NCI-H2029 treated with DMSO at 0.1 percent for 48 hours (cell line): ENCODE measurements at regions not wholly inside any gene's neighbourhood (a gene's known extent, or its start where the extent isn't known, plus 50 kb on each side); places are given as distances from the start of the nearest gene placed in this dataset.
"Not testable (repeated sequence)": the region's sequence is repeated elsewhere in the genome, so short reads cannot be mapped to it uniquely, and the experiment has no call there.

Experiments
- DNase-seq: peaks from one replicate; lab custom pipeline; 2025; lab: John Stamatoyannopoulos, UW

DNA sequence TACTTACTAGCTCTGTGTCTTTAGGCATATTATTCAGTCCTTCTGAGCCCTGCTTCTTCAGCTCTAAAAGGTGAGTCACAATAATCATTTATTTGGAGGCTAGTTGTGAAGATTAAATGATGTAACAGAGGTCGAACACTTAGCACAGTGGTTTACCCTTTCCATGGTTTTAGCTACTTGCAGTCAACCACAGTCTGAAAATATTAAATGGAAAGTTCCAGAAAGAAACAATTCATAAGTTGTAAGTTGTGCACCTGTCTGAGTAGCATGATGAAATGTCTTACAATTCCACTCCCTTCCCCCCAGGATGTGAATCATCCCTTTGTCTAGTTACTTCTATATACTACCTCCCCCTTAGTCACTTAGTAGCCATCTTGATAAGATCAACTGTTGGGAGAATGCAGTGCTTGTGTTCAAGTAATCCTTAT is 217.6 kb upstream of the THUMPD2 start:
- no peak for DNase-seq

DNA sequence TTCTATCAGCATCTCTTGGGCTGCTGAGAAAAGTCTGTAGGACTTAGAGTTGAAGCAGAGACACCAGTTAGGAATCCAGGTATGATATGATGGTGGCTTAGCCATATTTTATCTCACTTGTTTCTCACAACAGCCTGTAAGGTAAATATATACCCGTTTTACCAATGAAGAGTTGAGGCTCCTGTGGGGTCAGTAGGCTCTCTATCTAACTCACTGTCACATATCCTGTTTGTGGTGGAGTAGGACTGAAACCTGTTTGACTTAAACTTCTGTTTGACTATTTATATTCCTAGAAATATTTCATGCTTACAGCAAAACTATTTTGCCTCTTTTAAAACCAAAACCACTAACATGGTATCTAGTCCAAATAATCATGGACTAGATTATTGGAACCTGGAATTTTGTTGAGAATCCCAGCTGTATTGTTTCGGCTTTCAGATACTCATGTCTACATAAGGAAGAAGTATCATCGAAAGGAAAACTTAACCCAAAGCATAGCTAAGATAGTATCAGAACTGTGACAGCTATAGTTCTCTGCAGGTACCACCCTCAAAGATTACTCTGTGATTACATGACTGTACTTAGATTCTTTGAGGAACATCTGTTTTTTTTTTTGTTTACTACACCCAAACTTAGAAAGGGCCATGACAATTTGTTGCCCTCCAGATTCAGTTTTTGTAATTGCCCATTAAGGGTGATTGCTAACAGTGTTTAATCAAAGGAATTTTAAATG is 216.1 kb upstream of the THUMPD2 start:
- DNase-seq, result no peak

GRCh38 chr2:39994151-39994550 is 215.1 kb upstream of the THUMPD2 start:
- no peak for DNase-seq

DNA sequence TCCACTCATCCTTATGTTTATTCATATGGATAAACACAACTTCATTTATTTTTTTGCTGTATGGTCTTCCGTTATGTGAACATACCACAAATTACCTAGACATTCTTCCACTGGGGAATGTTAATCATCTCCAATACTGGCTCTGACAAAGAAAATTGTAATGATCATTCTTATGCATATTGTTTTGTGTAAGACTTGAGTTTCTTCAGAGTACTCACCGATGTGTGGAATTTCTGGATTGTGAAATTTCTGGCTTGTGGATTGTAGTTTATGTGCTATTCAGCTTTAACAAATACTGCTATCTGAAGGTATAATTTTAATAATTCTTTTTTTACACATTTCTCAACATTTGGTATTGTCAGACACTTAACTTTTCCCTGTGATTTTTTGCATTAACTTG is 212.2 kb upstream of the THUMPD2 start:
- DNase-seq, result no peak

- DNase-seq, result no peak
Measured at GRCh38 chr2:39990335-39990900, 211.4 kb upstream of the THUMPD2 start.

DNA sequence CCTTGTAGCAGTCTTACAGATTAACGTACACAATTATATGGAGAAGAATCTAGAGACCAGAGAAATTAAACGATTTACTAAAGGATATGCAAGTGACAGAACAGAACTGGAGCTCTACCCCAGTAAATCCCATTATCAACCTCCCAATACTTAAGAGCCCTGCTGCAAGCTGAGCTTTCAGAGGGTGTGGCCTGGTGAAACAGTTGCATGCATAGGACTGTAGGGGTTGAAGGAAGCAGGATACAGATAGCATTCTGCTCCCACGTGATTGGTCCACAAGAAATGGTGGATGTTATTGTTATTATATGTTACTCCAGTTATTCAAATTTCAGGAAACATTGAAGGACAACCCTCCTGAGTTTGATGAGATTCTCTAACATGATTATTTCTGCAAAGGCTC is 210.8 kb upstream of the THUMPD2 start:
- no peak for DNase-seq

DNA sequence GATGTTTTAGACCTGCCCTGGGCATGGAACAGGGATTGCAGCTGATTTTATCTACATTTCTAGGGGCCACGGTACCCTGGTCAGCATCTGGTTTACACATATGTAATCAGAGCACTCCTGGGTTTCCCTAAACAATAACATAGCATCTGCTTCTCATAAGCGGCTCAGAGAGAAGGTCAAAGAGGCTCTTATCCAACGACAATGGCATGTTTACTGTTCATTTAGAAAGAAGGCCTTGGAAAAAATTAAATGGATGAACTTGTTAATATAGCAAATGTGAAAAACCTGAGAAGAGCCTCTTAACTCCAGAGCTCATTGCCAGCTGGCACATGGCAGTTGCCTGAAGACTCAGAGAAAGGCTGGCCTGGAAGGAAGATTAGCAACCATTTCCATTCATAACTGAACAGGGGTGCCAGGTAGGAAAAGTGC is 202.8 kb upstream of the THUMPD2 start:
- peak; percentile 82 for DNase-seq

DNA sequence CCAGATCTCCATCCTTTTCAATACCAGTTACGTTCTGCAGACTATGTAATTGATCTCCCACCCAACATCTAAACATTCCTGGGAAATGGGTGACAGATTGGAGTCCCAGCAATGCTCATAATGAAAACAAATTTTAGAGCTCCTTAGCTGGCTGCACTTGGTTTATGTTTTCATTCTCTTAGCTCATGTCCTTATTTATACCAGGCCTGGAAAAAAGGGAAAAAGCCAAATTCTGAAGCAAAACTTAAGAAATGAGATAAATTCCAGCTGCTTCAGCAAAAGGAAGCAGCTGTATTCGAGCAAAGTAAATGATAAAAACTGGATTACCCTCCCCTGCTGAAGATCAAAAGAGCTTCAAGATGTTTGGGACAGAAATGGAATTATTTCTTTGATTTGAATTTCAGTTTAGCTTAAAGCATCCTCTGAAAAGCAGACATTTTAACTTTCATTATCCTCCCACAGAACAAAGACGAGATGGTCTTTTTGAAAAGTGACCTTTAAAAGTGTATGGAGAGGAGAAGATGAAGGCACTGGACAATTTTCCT is 196.5 kb upstream of the THUMPD2 start:
- DNase-seq, result no peak

DNA sequence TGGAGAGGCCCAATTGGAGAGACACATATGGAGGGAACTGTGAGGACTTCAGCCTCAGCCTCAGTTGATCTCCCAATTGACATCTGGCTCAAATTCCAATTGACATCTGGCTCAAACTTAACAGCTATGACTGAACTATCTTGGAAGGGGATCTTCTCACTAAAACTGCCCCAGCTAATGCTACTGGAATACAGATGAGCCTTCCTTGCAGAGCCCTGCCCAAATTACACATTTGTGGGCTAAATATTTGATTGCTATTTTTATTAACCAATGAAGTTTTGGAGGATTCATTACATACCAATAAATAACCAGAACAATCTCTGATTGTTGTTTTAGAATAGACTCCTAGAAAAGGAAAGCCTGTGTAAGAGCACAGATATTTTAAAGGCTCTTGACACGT is 189.0 kb upstream of the THUMPD2 start:
- DNase-seq, result no peak

DNA sequence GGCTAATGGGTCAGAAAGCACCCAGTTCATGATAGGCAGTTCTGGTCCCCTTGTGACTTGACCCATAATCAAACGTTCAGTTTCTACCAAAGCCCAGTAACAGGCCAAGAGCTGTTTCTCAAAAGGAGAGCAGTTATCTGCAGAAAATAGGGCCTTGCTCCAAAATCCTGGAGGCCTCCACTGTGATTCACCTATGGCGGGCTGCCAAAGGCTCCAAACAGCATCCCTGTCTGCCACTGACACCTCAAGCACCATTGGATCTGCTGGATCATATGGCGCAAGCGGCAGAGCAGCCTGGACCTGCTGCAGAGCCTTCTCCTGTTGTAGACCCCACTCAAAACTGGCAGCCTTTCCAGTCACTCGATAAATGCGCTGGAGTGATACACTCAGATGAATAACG is 181.6 kb upstream of the THUMPD2 start:
- DNase-seq, result not testable (repeated sequence)

GRCh38 chr2:39954346-39954745 is 175.3 kb upstream of the THUMPD2 start:
- DNase-seq, result no peak

- no peak for DNase-seq
Measured at GRCh38 chr2:39949131-39949530, 170.1 kb upstream of the THUMPD2 start.

- no peak for DNase-seq
Measured at GRCh38 chr2:39948016-39948719, 169.1 kb upstream of the THUMPD2 start.

GRCh38 chr2:39947294-39948015 is 168.4 kb upstream of the THUMPD2 start:
- DNase-seq, result no peak

DNA sequence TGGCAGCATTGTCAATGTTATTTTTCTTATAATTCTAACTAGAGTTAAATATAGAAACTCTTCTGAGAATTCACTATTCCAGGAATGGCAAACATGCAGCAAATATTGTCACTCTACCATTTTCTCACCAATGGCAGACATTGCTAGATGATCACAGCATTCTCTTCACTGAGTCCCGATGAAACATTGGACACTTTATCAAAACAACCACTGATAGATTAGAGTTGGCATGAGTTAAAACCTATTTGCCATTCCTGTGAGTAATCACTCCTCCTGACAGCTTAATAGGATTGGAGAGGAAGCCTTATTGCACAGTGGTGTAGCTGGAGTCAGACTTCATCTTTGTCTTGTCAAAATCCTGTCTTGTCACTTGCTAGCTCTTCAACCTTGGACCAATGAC is 163.9 kb upstream of the THUMPD2 start:
- DNase-seq, result no peak

DNA sequence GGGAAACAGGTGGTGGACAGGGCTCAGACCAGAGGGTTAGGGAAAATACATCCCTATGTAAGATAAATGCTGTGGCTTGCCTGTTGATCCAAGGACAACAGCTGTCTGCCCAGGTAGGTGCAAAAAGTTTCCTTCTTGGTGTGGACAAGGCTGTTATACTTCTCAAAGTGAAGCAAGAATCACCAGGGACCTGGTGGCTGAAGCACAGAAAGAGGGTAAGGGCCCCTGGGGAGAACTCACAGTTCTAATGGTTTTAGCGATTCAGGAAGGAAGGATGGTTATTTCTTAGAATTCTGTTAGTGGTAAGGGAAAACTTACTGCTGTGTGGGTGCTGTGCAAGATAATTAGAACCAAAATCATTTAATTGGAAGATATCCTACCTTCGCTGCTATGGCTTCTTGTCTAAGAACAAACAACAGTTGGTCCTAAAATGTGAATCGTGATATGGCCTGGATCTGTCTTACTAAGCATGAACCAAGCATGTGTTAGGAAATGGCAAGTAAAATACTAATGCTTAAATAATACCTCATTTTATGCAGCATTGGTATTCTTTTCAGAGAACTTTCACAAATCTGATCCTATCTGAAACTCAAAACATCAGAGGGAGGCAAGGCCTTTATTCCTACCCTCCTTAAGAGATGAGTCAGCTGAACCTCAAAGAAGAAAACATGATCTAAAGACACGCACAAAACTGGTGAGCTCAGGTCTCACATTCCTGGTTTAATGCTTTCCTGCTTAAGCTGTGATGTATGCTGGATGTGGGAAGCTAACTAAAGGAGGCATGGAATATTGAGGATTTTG is 159.2 kb upstream of the THUMPD2 start:
- no peak for DNase-seq

GRCh38 chr2:39937621-39938020 is 158.6 kb upstream of the THUMPD2 start:
- no peak for DNase-seq

DNA sequence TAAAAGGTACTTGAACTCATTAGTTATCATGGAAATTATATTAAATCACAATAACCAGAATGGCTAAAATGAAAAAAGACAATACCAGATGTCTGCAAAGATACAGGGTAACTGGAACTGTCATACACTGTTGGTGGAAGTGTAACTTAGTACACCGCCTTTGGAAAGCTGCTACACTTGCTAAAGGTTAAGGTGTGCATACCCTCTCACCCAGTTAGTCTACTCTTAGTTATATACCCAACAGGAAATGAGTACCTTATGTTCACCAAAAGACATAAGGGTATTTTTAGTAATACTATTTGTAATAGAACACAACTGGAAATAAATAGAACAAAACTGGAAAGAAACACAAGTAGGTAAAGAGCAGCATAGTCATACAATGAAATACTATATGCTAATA is 155.8 kb upstream of the THUMPD2 start:
- no peak for DNase-seq

GRCh38 chr2:39933196-39933595 is 154.1 kb upstream of the THUMPD2 start:
- no peak for DNase-seq

- DNase-seq, result no peak
Measured at GRCh38 chr2:39932198-39932597, 153.1 kb upstream of the THUMPD2 start.

- DNase-seq, result no peak
Measured at GRCh38 chr2:39930175-39930917, 151.3 kb upstream of the THUMPD2 start.
